ENCODE measurements at regions not wholly inside any gene's neighbourhood (a gene's known extent, or its start where the extent isn't known, plus 50 kb on each side); places are given as distances from the start of the nearest gene placed in this dataset.

GRCh38 chr13:111956261-111957151 is 110.4 kb upstream of the SOX1 start:
- TF ChIP-seq CTCF (IDR thresholded peaks at IDR 0.05) (no peak), POLR2A (IDR thresholded peaks at IDR 0.05) (no peak)
